Mucosa of rectum (tissue), 2 donors: ENCODE measurements at regions not wholly inside any gene's neighbourhood (a gene's known extent, or its start where the extent isn't known, plus 50 kb on each side); places are given as distances from the start of the nearest gene placed in this dataset.

Experiments
- H3K27ac ChIP-seq, 2 donors: one replicate each; pipeline ENCODE4 v1.7.0; 2013; ENCODE audit warnings: inconsistent platforms in 2 of 2, low read depth in 2 of 2, low read length in 2 of 2
- H3K27me3 ChIP-seq, 2 donors: one replicate each; pipeline ENCODE4 v1.7.0; 2013; ENCODE audit warnings: low read length in 2 of 2; ENCODE audit not compliant: control insufficient read depth in 2 of 2, insufficient read depth in 2 of 2
- H3K36me3 ChIP-seq, 2 donors: one replicate each; pipeline ENCODE4 v1.7.0; 2013; ENCODE audit warnings: low read length in 2 of 2; ENCODE audit not compliant: control insufficient read depth in 2 of 2, insufficient read depth in 2 of 2
- H3K4me1 ChIP-seq, 2 donors: one replicate each; pipeline ENCODE4 v1.7.0; 2013; ENCODE audit warnings: low read length in 2 of 2, mild to moderate bottlenecking in 1 of 2; ENCODE audit not compliant: control insufficient read depth in 2 of 2, insufficient read depth in 2 of 2
- H3K4me3 ChIP-seq, 2 donors: one replicate each; pipeline ENCODE4 v1.7.0; 2013; ENCODE audit warnings: low read length in 2 of 2
- H3K9ac ChIP-seq, 2 donors: one replicate each; pipeline ENCODE4 v1.7.0; 2013; ENCODE audit warnings: low read length in 2 of 2, low read depth in 1 of 2, mild to moderate bottlenecking in 1 of 2
- H3K9me3 ChIP-seq, 2 donors: one replicate each; pipeline ENCODE4 v1.7.0; 2013; ENCODE audit warnings: low read length in 2 of 2; ENCODE audit not compliant: control insufficient read depth in 2 of 2
- donor health status: healthy.
- donor health status: Normal muscosa, but diverticular disease.

DNA sequence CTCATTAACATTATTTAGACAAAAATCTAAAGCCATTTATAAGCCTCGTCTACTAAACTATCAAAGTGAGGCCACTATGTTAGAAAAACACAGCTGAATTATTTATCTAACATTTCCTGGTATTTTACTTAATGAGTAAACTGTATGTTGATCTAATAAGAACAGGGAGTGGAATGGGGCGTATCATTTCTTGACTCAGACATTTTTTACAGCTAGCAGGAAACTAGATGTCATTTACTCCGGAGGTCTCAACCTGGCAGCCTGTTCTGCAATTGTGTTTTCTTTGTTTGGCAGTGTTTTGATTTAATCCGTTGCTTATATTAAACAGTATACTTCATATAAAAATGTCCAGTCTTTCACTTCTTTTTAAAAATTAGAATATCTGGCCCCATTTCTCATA lies 79.1 kb upstream of the ABI3BP start:
- H3K9me3 ChIP-seq, result no peaks in the 10 kb centered on the region
- peaks cover 11 to 14% of the 10 kb centered on the region in 2 donors for H3K4me1 ChIP-seq
- no peaks in the 10 kb centered on the region for H3K27me3 ChIP-seq
- no peak overlapping the region for H3K4me3 ChIP-seq
- no peaks in the 10 kb centered on the region for H3K36me3 ChIP-seq
- no peak overlapping the region for H3K9ac ChIP-seq
- H3K27ac ChIP-seq, result no peak overlapping the region

DNA sequence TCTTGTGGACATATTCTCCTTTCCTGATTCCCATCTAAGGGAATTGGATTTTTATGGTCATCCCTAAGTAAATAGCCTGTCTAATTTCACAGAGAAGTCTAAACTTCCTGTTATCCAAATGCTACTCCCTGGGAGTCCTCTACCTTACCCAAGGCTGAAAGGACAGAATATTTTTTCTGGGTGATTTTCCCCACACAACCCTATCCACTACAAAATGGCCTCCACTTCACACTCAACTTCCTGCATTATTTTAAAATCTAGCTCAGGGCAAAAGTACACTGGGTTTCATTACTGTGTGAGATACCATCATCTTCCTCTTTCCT lies 77.5 kb upstream of the ABI3BP start:
- Histone ChIP-seq H3K9ac (no peak overlapping the region), H3K4me1 (peaks cover 15 to 18% of the 10 kb centered on the region in 2 donors), H3K27ac (peak overlapping the region in 1 of 2 donors; percentile 3), H3K4me3 (peak overlapping the region; percentile 29 to 32), H3K36me3 (no peaks in the 10 kb centered on the region), H3K9me3 (no peaks in the 10 kb centered on the region), H3K27me3 (no peaks in the 10 kb centered on the region)

DNA sequence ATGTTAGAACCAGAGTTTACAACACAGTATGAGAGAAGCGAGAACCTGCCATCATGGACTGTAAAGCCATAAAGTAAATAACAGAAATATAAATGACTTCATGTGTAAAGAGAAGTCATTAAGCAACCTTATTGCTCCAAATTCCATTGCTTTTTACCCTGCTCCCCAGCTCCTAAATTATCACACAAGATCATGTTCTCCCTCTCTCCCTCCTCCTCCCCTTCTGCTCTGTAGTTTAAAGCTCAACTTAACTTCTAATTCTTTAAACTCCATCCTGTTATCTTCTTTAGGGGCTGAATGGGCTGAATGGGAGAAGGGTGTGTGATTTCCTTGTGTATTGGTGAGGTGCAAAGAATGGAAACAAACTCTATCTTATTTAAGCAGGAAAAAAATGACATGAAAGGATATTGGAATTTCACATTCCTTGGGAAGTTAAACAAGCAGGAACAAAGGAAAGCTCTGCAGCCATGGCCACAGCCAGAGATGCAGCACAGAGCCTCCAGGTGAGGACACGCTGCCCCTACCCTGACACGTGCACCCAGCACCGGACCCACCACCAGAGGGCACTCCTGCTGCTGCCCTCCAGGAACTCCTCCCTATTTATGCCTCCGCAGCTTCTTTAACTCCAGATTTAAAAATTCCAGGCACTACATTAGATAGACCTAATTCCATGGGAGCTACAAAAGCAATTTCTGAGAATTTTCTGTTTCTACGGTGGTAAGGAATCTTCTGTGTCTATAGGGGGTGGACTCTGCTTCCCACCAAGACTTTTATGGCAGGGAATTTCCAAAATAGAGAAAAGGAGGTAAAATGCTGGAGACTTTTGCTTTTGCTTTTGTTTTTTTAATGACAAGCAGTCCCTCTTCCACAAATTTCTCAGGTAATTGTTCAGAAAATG lies 76.9 kb upstream of the ABI3BP start:
- peak overlapping the region; percentile 29 to 32 for H3K4me3 ChIP-seq
- peak overlapping the region in 1 of 2 donors; percentile 0 for H3K9ac ChIP-seq
- no peaks in the 10 kb centered on the region for H3K36me3 ChIP-seq
- no peaks in the 10 kb centered on the region for H3K9me3 ChIP-seq
- peak overlapping the region; percentile 3 to 16 for H3K27ac ChIP-seq
- H3K4me1 ChIP-seq, result peaks cover 15 to 18% of the 10 kb centered on the region in 2 donors
- no peaks in the 10 kb centered on the region for H3K27me3 ChIP-seq

DNA sequence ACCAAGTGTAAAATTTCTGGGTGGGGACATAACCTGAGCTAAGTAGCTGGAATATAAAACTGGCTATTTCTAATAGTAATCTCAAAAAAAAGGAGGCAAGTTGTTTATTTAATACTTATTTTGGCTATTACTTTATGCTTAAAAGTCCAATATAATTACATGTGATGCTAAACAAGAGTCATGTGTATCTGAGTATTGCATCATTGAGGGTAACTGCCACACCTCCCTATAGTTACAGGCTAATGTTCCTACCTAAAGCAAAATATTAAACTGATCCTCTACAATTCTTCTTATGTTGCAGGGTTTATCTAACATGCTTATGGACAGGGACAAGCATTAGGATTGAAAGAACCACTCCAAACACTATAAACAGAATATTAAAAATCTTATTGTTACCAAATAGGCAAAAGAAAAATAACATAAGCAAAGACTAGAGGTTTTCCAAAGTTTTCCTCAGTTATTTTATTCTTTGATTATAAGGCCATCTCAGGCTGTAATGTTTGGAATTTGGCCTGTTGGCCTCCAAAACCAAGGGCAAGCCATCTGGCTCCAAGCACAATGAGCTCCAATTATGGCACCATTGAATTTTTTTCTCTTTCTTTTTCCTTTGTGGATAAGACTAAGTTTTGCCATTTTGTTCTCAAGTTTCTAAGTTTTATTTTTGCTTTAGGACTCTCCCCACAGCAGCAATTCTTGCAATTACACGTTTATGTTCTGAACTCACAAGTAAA lies 75.8 kb upstream of the ABI3BP start:
- peak overlapping the region in 1 of 2 donors; percentile 0 for H3K27ac ChIP-seq
- H3K36me3 ChIP-seq, result no peaks in the 10 kb centered on the region
- H3K4me1 ChIP-seq, result peaks cover 15 to 18% of the 10 kb centered on the region in 2 donors
- H3K9me3 ChIP-seq, result no peaks in the 10 kb centered on the region
- no peak overlapping the region for H3K4me3 ChIP-seq
- no peak overlapping the region for H3K9ac ChIP-seq
- no peaks in the 10 kb centered on the region for H3K27me3 ChIP-seq

DNA sequence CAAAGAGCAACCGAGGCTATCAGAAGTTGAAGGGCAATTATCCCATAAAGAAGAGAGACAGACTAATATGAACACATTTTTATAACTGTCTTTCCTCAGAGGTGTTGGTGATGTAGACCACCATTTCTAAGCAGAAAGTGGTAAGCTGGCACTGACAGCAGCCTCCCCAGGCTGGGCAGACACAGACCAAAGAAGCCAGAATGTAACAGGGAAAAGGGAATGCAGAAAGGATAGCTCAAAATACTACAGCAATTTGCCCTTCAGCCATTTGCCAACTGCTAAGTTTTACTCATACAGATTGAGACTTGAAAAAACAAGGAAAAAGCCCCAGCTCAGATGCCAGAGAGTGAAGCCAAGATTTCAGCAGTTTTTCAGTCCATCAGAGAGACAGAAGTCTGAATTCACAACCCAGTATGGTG lies 73.5 kb upstream of the ABI3BP start:
- Histone ChIP-seq H3K27ac (peak overlapping the region in 1 of 2 donors; percentile 10), H3K9ac (no peak overlapping the region), H3K4me1 (peaks cover 15 to 16% of the 10 kb centered on the region in 2 donors), H3K27me3 (no peaks in the 10 kb centered on the region), H3K4me3 (no peak overlapping the region), H3K9me3 (no peaks in the 10 kb centered on the region), H3K36me3 (no peaks in the 10 kb centered on the region)

DNA sequence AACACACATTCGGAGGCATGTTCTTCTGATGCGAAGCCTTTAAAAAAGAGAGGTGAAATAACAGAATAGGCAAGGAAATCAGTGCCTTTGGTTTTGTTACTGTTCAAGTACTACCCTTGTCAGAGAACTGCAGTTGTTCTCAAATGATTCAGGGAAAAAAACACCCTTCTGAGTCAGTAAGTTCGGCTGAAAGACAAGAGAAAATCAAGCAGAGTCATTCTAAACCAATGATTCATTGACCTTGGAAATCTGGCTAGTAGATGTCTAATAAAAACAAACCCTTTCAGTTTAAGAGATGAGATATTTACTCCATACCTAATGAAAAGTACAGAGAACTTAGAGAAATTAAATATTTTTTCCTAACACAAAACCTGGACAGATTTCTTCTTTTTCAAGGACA lies 72.7 kb upstream of the ABI3BP start:
- Histone ChIP-seq H3K4me1 (peaks cover 14 to 15% of the 10 kb centered on the region in 2 donors), H3K27ac (peak overlapping the region in 1 of 2 donors; percentile 64), H3K9ac (no peak overlapping the region), H3K27me3 (no peaks in the 10 kb centered on the region), H3K9me3 (no peaks in the 10 kb centered on the region), H3K4me3 (no peak overlapping the region), H3K36me3 (no peaks in the 10 kb centered on the region)

DNA sequence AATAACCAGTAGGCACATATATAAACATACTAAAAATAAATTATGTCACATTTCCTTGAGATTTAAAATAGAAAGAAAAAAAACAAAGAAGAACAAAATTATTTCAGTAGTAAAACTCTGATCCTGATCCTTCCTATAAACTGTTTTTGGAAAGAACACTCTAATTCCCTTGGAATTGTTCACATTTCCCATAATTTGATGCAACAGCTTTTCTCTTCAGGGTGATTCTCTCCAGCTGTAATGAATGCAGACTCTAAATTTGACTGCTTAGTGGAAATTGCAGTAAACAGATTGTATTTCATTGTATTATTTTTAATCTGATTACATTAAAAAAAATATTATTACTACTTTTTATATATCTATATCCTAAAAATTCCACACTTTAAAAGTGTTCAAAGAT lies 70.2 kb upstream of the ABI3BP start:
- Histone ChIP-seq H3K4me1 (peaks cover 4% of the 10 kb centered on the region in 2 donors), H3K27me3 (no peaks in the 10 kb centered on the region), H3K36me3 (no peaks in the 10 kb centered on the region), H3K4me3 (no peak overlapping the region), H3K27ac (no peak overlapping the region), H3K9me3 (no peaks in the 10 kb centered on the region), H3K9ac (no peak overlapping the region)

DNA sequence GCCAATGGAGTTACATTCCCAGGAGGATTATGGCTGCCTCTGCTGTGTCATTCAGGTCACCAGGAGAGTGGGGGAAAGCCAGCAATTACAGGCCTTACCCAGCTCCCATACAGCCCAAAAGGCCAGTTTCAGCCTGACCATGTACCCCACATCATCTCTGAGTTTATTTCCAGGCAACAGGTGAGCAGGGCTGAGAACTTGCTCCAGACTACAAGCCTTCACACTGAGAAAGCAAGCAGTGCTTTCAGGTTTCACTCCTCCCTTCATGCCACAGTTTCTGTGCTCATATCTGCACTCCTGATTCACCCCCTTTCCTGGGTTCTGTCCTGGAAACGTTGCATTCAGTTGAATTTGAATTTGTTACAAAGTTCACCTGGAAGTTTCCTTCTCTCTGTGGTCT lies 68.1 kb upstream of the ABI3BP start:
- H3K4me3 ChIP-seq, result no peak overlapping the region
- H3K9ac ChIP-seq, result no peak overlapping the region
- H3K36me3 ChIP-seq, result no peaks in the 10 kb centered on the region
- H3K4me1 ChIP-seq, result no peaks in the 10 kb centered on the region
- H3K27me3 ChIP-seq, result no peaks in the 10 kb centered on the region
- H3K27ac ChIP-seq, result no peak overlapping the region
- H3K9me3 ChIP-seq, result peaks cover 0 to 2% of the 10 kb centered on the region in 2 donors

DNA sequence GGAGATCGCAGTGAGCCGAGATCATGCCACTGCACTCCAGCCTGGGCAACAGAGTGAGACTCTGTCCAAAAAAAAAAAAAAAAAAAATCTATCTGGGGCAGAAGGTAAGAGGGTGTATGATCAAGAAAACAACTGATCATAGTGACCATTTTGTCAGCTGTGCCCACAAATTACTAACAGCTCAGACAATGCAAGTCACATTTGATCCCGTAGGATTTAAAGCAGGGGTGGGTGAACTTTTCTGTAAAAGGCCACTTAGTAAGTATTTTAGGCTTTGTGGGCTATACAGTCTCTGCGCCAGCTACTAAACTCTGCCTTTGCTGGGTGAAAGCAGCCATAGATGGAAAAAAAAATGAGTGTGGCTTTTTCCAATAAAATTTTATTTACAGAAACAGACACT lies 57.6 kb upstream of the ABI3BP start:
- H3K36me3 ChIP-seq, result no peaks in the 10 kb centered on the region
- no peak overlapping the region for H3K4me3 ChIP-seq
- H3K27ac ChIP-seq, result no peak overlapping the region
- no peaks in the 10 kb centered on the region for H3K27me3 ChIP-seq
- no peak overlapping the region for H3K9ac ChIP-seq
- no peaks in the 10 kb centered on the region for H3K9me3 ChIP-seq
- no peaks in the 10 kb centered on the region for H3K4me1 ChIP-seq

DNA sequence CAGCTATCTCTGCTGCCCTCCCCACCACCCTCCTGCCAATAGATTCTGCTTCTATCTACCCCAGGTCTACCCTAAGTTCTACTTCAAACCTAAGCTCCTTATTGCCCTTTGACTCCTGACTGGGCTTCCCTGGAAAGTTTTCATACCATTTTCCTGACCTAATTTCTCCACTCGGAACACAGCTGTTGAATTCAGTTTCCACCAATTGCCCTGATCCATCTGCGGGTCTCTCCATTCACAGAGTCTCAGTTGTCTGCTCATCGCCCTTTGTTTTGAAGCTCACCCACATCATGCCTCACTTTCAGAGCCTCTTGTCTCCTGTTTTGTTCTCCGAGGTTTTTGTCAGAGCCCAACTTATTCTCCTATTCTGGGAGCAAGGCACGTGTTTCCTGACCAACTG lies 56.8 kb upstream of the ABI3BP start:
- Histone ChIP-seq H3K36me3 (no peaks in the 10 kb centered on the region), H3K9ac (no peak overlapping the region), H3K9me3 (no peaks in the 10 kb centered on the region), H3K4me1 (no peaks in the 10 kb centered on the region), H3K4me3 (no peak overlapping the region), H3K27me3 (no peaks in the 10 kb centered on the region), H3K27ac (no peak overlapping the region)
